22Rv1 (cell line): ENCODE measurements at regions not wholly inside any gene's neighbourhood (a gene's known extent, or its start where the extent isn't known, plus 50 kb on each side); places are given as distances from the start of the nearest gene placed in this dataset.
"Not testable (repeated sequence)": the region's sequence is repeated elsewhere in the genome, so short reads cannot be mapped to it uniquely, and the experiment has no call there.

Experiments used
- H3K27ac ChIP-seq: fragments of 450-650 bp; 2 replicates; pipeline ENCODE4 v1.5.1; 2017
- ZFX ChIP-seq: fragments of 450-650 bp; IDR thresholded peaks from 2 replicates; pipeline ENCODE4 v1.6.1; 2017; ENCODE audit warnings: antibody characterized with exemption, borderline replicate concordance
- TF ChIP-seq, protein P1 (sequence below): fragments of 450-650 bp; IDR thresholded peaks from 2 replicates; pipeline ENCODE4 v1.5.1; 2017; ENCODE audit warnings: mild to moderate bottlenecking

DNA sequence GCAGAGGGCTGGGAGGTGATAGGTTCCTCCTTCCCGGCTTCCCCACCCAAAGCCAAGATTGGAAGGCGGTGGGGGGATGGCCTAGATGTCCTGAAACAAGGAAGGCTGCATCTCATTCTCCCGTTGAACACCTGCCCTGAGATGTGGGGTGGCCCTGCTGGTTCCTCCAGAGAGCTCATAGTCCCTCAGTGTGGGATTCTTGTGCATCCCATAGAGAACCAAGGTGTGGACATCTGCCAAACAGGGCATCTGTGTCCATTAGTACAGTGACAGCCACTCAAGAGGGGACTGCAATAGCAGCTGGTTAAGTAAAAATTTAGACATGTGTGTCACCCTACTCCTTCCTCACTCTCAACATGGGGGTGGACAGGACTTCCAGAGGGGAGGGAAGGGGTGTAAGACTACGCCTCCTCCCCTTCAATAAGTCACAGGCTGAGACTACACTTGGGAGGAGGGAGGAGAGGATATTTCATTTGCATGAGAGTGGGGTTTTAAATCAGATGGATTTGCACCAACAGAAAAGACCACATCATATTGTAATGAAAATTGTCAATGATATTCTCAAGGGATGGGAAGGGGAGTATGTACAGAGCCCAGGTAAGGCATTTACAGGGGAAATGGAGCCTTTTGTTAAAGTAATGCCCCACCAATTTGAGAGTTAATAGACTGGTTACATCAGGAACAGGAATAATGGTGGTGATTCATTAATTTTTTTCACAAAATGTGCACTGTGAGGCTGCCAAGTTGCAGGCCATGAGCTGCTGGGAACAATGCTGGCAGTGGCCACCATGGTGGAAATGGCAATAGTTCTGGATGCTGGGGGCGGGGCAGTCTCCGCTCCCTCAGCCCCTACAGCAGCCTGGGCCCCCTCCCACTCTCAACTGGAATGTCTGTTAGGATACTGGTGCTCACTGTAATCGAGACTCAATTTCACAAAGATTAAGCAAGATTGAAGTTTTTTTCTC, 80.6 kb downstream of the TEX51 start:
- no peak overlapping the region for H3K27ac ChIP-seq
- no peak for TF ChIP-seq ZFX
- TF ChIP-seq, protein P1, sequence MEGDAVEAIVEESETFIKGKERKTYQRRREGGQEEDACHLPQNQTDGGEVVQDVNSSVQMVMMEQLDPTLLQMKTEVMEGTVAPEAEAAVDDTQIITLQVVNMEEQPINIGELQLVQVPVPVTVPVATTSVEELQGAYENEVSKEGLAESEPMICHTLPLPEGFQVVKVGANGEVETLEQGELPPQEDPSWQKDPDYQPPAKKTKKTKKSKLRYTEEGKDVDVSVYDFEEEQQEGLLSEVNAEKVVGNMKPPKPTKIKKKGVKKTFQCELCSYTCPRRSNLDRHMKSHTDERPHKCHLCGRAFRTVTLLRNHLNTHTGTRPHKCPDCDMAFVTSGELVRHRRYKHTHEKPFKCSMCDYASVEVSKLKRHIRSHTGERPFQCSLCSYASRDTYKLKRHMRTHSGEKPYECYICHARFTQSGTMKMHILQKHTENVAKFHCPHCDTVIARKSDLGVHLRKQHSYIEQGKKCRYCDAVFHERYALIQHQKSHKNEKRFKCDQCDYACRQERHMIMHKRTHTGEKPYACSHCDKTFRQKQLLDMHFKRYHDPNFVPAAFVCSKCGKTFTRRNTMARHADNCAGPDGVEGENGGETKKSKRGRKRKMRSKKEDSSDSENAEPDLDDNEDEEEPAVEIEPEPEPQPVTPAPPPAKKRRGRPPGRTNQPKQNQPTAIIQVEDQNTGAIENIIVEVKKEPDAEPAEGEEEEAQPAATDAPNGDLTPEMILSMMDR, result no peak

DNA sequence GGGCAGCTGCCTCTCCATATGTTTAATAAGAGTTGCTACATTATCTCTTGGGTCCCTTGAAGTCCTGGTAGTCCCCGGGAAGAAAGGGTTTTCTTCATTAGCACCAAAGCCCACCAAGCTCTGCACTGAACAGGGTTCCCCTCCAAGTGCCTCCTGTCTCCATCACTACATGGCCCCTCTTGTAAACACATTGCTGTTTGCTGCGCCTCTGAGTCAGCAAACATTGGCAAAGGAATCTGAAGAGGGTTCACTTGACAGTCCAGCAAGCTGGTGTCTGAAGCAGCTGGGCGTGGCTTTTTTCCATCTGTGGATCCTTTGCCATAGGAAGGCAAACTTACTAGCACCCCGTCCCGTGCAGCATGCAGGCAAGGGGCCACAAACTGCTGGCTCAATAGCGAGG, 82.8 kb downstream of the TEX51 start:
- H3K27ac ChIP-seq, result no peak overlapping the region
- TF ChIP-seq, protein P1, result no peak
- TF ChIP-seq ZFX, result no peak

GRCh38 chr2:126982935-126983334, 84.2 kb downstream of the TEX51 start:
- no peak for TF ChIP-seq ZFX
- TF ChIP-seq, protein P1, result no peak

GRCh38 chr2:126986631-126987187, 88.0 kb downstream of the TEX51 start:
- H3K27ac ChIP-seq, result no peak overlapping the region
- no peak for TF ChIP-seq ZFX
- TF ChIP-seq, protein P1, result no peak

More at GRCh38 chr2:126982935-126983334, 84.2 kb downstream of the TEX51 start:
- H3K27ac ChIP-seq, result no peak overlapping the region

- TF ChIP-seq, protein P1, result no peak
Observed at GRCh38 chr2:126988482-126988881, 89.8 kb downstream of the TEX51 start.

GRCh38 chr2:126989064-126989463, 90.4 kb downstream of the TEX51 start:
- not testable (repeated sequence) for H3K27ac ChIP-seq

More at GRCh38 chr2:126988482-126988881, 89.8 kb downstream of the TEX51 start:
- H3K27ac ChIP-seq, result no peak overlapping the region

- TF ChIP-seq, protein P1, result no peak
- TF ChIP-seq ZFX, result no peak
- no peak overlapping the region for H3K27ac ChIP-seq
Observed at GRCh38 chr2:126990200-126990599, 91.5 kb downstream of the TEX51 start.
